ENCODE measurements at regions not wholly inside any gene's neighbourhood (a gene's known extent, or its start where the extent isn't known, plus 50 kb on each side); places are given as distances from the start of the nearest gene placed in this dataset.

DNA sequence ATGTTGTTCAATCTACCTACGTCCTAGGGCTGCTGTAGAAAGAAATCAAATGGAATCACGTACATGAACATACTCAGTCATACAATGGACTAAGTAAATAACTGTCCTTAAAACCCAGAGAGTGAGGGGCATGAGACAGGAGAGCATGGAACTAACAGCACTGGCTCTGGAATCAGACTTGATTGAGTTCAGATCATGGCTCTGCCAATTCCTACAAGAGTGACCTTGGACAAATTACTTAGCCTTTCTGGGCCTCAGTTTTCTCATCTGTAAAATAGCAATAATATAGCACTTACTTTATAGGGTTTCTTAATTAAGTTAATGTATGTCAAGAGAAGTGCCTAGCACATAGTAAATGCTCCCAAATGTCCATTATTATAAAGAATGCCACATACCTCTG, 106.8 kb downstream of the HNRNPLL start:
- TF ChIP-seq POLR2A (IDR thresholded peaks at IDR 0.05): no peak
- TF ChIP-seq, protein P1, sequence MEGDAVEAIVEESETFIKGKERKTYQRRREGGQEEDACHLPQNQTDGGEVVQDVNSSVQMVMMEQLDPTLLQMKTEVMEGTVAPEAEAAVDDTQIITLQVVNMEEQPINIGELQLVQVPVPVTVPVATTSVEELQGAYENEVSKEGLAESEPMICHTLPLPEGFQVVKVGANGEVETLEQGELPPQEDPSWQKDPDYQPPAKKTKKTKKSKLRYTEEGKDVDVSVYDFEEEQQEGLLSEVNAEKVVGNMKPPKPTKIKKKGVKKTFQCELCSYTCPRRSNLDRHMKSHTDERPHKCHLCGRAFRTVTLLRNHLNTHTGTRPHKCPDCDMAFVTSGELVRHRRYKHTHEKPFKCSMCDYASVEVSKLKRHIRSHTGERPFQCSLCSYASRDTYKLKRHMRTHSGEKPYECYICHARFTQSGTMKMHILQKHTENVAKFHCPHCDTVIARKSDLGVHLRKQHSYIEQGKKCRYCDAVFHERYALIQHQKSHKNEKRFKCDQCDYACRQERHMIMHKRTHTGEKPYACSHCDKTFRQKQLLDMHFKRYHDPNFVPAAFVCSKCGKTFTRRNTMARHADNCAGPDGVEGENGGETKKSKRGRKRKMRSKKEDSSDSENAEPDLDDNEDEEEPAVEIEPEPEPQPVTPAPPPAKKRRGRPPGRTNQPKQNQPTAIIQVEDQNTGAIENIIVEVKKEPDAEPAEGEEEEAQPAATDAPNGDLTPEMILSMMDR (IDR thresholded peaks at IDR 0.05): no peak
